ENCODE measurements at regions not wholly inside any gene's neighbourhood (a gene's known extent, or its start where the extent isn't known, plus 50 kb on each side); places are given as distances from the start of the nearest gene placed in this dataset.

DNA sequence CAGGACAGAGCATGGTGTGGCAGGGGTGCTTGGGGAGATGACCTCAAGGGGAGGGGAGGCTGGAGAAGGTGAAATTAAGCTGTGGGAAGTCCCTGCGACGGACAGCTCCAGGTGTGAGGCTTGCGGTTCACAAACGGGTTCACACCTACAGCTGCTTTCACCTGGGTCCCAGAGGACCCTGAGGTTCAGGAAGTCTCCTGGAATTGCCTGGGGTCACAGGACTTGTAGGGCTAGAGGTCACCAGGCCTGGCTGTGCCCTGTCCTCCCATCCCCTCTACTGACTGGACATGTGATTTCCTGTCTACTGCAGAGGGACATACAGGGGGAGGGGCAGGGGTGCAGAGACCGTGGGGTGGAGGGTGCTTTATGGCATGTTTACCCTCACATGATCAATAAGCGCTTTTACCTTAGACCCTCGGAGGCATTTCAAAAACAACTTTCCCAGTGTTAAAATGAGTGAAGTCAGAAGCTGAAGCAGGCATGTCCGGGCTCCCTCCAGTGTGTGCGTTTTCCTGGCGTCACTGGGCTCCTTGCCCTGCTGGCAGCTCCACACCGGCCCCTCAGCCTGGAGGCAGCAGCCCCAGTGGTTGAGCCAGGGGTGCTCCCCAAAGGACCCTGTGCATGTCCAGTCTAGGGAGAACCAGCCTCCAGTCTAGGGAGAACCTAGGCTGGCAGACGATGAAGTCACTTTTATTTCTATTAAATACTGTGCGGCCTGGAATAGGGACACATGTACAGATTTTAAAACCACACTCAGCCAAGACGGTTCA is 66.6 kb upstream of the IGFBP3 start:
- TF ChIP-seq POLR2A (IDR thresholded peaks at IDR 0.05): no peak
- no peak for TF ChIP-seq CTCF (IDR thresholded peaks at IDR 0.05)

Measured in thyroid gland (tissue), 4 donors.